ENCODE measurements at regions not wholly inside any gene's neighbourhood (a gene's known extent, or its start where the extent isn't known, plus 50 kb on each side); places are given as distances from the start of the nearest gene placed in this dataset.
A peak's percentile ranks its signal among the peaks of the same experiment; 100 is the strongest.
"Not testable (repeated sequence)": the region's sequence is repeated elsewhere in the genome, so short reads cannot be mapped to it uniquely, and the experiment has no call there.

DNA sequence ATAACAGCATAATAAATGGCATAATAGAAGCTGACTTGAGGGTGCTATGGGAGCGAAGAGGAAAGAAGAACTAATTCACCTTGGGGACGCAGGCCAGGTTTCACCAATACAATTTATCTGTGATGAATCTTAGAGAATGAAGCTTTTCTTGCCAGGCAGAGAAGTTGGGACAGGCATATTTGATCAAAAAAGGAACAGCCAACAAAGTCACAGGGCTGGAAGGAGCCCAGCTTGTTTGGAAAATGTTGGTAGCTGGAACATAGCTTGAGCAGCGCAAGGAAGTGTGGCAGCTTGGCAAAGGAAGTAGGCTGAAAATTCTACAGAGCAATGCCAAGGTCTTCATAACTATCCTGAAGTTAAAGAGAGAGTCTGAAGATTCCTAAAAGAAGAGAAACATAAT lies 181.5 kb upstream of the OR13F1 start:
- H3K9me3 Mint-ChIP-seq: no peaks in the 10 kb centered on the region
- no peaks in the 10 kb centered on the region for H3K4me1 Mint-ChIP-seq
- no peak overlapping the region for H3K4me3 Mint-ChIP-seq
- no peaks in the 10 kb centered on the region for H3K36me3 Mint-ChIP-seq
- Histone ChIP-seq H3K4me1 (no peaks in the 10 kb centered on the region), H3F3A (ENCODE audit: low read depth) (no peaks in the 10 kb centered on the region), H3K27me3 (no peaks in the 10 kb centered on the region), H3K36me3 (no peaks in the 10 kb centered on the region), H3K4me2 (no peak overlapping the region), H3K4me3 (no peak overlapping the region), H3K79me2 (ENCODE audit: low read depth) (no peaks in the 10 kb centered on the region), H3K27ac (no peak overlapping the region), H3K9ac (no peak overlapping the region), H2AFZ (replicated peaks) (peak overlapping the region; percentile 26), H3K9me3 (ENCODE audit: low read depth) (no peaks in the 10 kb centered on the region), H4K20me1 (ENCODE audit: low read depth) (no peaks in the 10 kb centered on the region)
- no peaks in the 10 kb centered on the region for H3K27me3 Mint-ChIP-seq (ENCODE audit: insufficient read depth, low read depth)
- no peak overlapping the region for H3K27ac Mint-ChIP-seq
- DNase-seq (ENCODE audit: low spot score): no peak
- TF ChIP-seq EZH2phosphoT487 (IDR thresholded peaks at IDR 0.05): no peak
- no peak for TF ChIP-seq EZH2 (IDR thresholded peaks at IDR 0.05)
- TF ChIP-seq, protein P1, sequence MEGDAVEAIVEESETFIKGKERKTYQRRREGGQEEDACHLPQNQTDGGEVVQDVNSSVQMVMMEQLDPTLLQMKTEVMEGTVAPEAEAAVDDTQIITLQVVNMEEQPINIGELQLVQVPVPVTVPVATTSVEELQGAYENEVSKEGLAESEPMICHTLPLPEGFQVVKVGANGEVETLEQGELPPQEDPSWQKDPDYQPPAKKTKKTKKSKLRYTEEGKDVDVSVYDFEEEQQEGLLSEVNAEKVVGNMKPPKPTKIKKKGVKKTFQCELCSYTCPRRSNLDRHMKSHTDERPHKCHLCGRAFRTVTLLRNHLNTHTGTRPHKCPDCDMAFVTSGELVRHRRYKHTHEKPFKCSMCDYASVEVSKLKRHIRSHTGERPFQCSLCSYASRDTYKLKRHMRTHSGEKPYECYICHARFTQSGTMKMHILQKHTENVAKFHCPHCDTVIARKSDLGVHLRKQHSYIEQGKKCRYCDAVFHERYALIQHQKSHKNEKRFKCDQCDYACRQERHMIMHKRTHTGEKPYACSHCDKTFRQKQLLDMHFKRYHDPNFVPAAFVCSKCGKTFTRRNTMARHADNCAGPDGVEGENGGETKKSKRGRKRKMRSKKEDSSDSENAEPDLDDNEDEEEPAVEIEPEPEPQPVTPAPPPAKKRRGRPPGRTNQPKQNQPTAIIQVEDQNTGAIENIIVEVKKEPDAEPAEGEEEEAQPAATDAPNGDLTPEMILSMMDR (IDR thresholded peaks at IDR 0.05): no peak

DNA sequence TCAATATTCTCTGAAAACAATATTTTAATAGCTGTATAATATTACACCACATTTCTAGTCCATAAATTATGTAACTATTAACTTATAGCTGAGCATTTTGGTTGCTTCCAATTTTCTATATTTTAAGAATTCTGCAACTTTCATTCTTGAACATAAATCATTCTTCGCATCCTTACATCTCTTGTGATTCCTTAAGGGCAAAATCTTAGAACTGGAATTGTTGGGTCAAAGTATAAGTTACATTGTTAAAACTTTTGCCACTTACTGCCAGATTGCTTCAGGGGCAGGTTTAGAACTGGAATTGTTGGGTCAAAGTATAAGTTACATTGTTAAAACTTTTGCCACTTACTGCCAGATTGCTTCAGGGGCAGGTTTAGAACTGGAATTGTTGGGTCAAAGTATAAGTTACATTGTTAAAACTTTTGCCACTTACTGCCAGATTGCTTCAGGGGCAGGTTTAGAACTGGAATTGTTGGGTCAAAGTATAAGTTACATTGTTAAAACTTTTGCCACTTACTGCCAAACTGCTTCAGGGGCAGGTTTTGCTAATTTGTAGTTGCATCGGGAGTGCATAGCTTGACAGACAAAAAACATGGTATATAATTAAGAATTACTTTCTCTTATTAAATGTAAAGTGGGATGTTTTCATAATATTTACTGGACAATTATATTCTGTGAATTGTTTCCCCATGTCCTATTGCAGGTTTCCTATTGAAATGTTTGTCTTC lies 179.9 kb upstream of the OR13F1 start:
- H3K4me1 Mint-ChIP-seq; H3K27me3 ChIP-seq; H3K36me3 Mint-ChIP-seq; H3K9ac ChIP-seq; H4K20me1 ChIP-seq (ENCODE audit: low read depth); DNase-seq (ENCODE audit: low spot score); H2AFZ ChIP-seq (replicated peaks); H3K79me2 ChIP-seq (ENCODE audit: low read depth); H3K4me2 ChIP-seq; H3K4me3 Mint-ChIP-seq; H3F3A ChIP-seq (ENCODE audit: low read depth); H3K27ac Mint-ChIP-seq; H3K27ac ChIP-seq; H3K4me1 ChIP-seq; H3K27me3 Mint-ChIP-seq (ENCODE audit: insufficient read depth, low read depth); H3K9me3 ChIP-seq (ENCODE audit: low read depth); H3K4me3 ChIP-seq; H3K36me3 ChIP-seq; H3K9me3 Mint-ChIP-seq: not testable (repeated sequence)

DNA sequence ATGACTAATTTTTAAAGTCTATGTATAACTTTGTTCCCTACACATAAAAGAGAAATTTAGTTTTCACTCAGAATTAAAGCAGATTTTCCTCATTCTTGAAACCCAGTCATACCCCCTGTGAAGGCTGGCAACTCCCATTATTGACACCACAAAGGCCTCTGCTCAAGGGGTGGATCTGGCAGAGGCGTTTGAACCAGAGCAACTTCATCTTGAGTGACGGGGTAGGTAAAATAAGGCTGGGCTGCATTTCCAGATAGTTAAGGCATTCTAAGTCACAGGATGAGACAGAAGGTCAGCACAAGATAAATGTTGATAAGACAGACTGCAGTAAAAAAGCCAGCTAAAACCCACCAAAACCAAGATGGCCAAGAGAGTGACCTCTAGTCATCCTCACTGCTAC lies 177.2 kb upstream of the OR13F1 start:
- no peak for DNase-seq (ENCODE audit: low spot score)
- no peak overlapping the region for H2AFZ ChIP-seq (replicated peaks)

DNA sequence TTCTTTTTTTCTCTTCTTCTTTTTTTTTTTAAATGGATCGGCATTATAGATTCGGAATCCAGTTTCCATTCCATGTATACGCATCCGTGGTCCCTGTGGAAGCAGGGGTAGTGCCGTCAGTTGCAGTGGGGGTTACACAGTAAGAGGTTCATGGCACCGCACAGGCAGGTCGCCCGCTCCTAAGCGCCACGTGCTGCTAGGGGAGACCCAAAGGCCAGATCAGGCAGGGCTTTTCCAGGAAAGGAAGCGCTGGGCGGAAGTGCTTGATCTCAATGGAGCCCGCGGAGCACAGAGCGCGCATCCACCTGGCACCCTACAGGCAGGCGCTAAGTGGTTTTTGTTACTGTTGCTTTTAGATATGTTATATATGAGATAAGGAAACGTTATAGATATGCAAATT lies 174.8 kb upstream of the OR13F1 start:
- H3K79me2 ChIP-seq (ENCODE audit: low read depth): no peaks in the 10 kb centered on the region
- H3K9me3 ChIP-seq (ENCODE audit: low read depth): no peaks in the 10 kb centered on the region
- H3K36me3 ChIP-seq: no peaks in the 10 kb centered on the region
- no peak for DNase-seq (ENCODE audit: low spot score)
- no peak overlapping the region for H3K4me2 ChIP-seq
- TF ChIP-seq EZH2phosphoT487 (IDR thresholded peaks at IDR 0.05): no peak
- TF ChIP-seq, protein P1 (IDR thresholded peaks at IDR 0.05): no peak
- TF ChIP-seq EZH2 (IDR thresholded peaks at IDR 0.05): no peak
- no peak overlapping the region for H3K4me3 ChIP-seq
- Mint-ChIP-seq H3K9me3 (no peaks in the 10 kb centered on the region), H3K27me3 (ENCODE audit: insufficient read depth, low read depth) (peaks cover 2% of the 10 kb centered on the region), H3K4me3 (no peak overlapping the region), H3K27ac (no peak overlapping the region), H3K4me1 (no peaks in the 10 kb centered on the region), H3K36me3 (no peaks in the 10 kb centered on the region)
- no peaks in the 10 kb centered on the region for H4K20me1 ChIP-seq (ENCODE audit: low read depth)
- no peak overlapping the region for H3K27ac ChIP-seq
- no peak overlapping the region for H3K9ac ChIP-seq
- H2AFZ ChIP-seq (replicated peaks): no peak overlapping the region
- H3K4me1 ChIP-seq: no peaks in the 10 kb centered on the region
- no peaks in the 10 kb centered on the region for H3K27me3 ChIP-seq
- H3F3A ChIP-seq (ENCODE audit: low read depth): no peaks in the 10 kb centered on the region

More for the DNA sequence above, 177.2 kb upstream of the OR13F1 start:
- no peaks in the 10 kb centered on the region for H3K4me1 Mint-ChIP-seq
- Histone ChIP-seq H3K27me3 (no peaks in the 10 kb centered on the region), H3K4me3 (no peak overlapping the region), H4K20me1 (ENCODE audit: low read depth) (no peaks in the 10 kb centered on the region), H3K79me2 (ENCODE audit: low read depth) (no peaks in the 10 kb centered on the region), H3K36me3 (no peaks in the 10 kb centered on the region), H3K9ac (no peak overlapping the region), H3K27ac (no peak overlapping the region), H3K9me3 (ENCODE audit: low read depth) (no peaks in the 10 kb centered on the region), H3K4me2 (no peak overlapping the region), H3F3A (ENCODE audit: low read depth) (no peaks in the 10 kb centered on the region), H3K4me1 (no peaks in the 10 kb centered on the region)
- TF ChIP-seq, protein P1 (IDR thresholded peaks at IDR 0.05): no peak
- no peak for TF ChIP-seq EZH2 (IDR thresholded peaks at IDR 0.05)
- TF ChIP-seq EZH2phosphoT487 (IDR thresholded peaks at IDR 0.05): no peak
- H3K9me3 Mint-ChIP-seq: no peaks in the 10 kb centered on the region
- peaks cover 2% of the 10 kb centered on the region for H3K27me3 Mint-ChIP-seq (ENCODE audit: insufficient read depth, low read depth)
- H3K27ac Mint-ChIP-seq: no peak overlapping the region
- no peaks in the 10 kb centered on the region for H3K36me3 Mint-ChIP-seq
- H3K4me3 Mint-ChIP-seq: no peak overlapping the region
